ENCODE measurements at regions not wholly inside any gene's neighbourhood (a gene's known extent, or its start where the extent isn't known, plus 50 kb on each side); places are given as distances from the start of the nearest gene placed in this dataset.

DNA sequence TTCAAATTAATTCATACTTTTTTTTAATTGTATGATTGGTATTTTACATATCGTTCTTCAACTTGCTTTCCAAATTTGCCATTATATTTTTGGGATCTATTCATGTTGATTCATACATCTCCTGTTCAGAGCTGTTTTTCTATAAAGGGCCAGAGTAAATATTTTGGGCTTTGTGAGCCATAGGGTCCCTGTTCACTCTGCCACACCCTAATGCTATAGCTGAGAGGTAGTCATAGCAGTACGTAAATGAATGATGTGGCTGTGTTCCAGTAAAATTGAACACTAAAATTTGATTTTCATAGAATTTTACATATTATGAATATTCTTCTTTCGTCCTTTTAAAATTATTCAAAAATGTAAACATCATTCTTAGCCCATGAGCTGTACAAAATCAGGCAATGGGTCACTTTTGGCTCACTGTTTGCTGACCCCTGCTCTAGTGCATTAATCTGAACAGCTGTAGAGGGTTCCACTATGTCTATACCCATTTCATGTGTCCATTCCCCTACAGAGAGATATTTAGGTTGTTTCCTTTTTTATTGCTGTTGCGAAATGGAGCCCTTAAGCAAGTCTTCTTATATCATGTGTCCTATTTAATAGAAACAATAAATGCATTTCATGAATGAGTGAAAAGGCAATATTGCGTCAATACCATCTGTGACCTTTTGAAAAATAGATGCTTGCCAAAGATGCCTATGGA lies 136.4 kb upstream of the SALL4 start:
- H3K27me3 ChIP-seq (replicated peaks; ENCODE audit: insufficient read depth) = no peaks in the 10 kb centered on the region
- H3K9me3 ChIP-seq = no peaks in the 10 kb centered on the region
- H3K4me3 ChIP-seq = no peak overlapping the region
- no peak for DNase-seq (ENCODE audit: low spot score)
- WGBS = 80% methylated on average over 5 of the region's 5 CpGs
- TF ChIP-seq POLR2AphosphoS5 (IDR thresholded peaks at IDR 0.05) (no peak), POLR2A (IDR thresholded peaks at IDR 0.05) (no peak)
- TF ChIP-seq, protein P1, sequence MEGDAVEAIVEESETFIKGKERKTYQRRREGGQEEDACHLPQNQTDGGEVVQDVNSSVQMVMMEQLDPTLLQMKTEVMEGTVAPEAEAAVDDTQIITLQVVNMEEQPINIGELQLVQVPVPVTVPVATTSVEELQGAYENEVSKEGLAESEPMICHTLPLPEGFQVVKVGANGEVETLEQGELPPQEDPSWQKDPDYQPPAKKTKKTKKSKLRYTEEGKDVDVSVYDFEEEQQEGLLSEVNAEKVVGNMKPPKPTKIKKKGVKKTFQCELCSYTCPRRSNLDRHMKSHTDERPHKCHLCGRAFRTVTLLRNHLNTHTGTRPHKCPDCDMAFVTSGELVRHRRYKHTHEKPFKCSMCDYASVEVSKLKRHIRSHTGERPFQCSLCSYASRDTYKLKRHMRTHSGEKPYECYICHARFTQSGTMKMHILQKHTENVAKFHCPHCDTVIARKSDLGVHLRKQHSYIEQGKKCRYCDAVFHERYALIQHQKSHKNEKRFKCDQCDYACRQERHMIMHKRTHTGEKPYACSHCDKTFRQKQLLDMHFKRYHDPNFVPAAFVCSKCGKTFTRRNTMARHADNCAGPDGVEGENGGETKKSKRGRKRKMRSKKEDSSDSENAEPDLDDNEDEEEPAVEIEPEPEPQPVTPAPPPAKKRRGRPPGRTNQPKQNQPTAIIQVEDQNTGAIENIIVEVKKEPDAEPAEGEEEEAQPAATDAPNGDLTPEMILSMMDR (IDR thresholded peaks at IDR 0.05) = no peak
- no peaks in the 10 kb centered on the region for H3K36me3 ChIP-seq
- no peak overlapping the region for H3K27ac ChIP-seq
- intact Hi-C loops (cut with DNase I) = no loop called here
- H3K4me1 ChIP-seq (replicated peaks) = peaks cover 4% of the 10 kb centered on the region

- Histone ChIP-seq H3K4me3 (no peak overlapping the region), H3K4me1 (replicated peaks) (peaks cover 5% of the 10 kb centered on the region), H3K36me3 (no peaks in the 10 kb centered on the region), H3K27me3 (replicated peaks; ENCODE audit: insufficient read depth) (no peaks in the 10 kb centered on the region), H3K9me3 (no peaks in the 10 kb centered on the region), H3K27ac (no peak overlapping the region)
- no peak for DNase-seq (ENCODE audit: low spot score)
- intact Hi-C loops (cut with DNase I) = no loop called here
- no peak for TF ChIP-seq POLR2A (IDR thresholded peaks at IDR 0.05)
- TF ChIP-seq, protein P1 (IDR thresholded peaks at IDR 0.05) = no peak
- no peak for TF ChIP-seq POLR2AphosphoS5 (IDR thresholded peaks at IDR 0.05)
- WGBS = 88% methylated on average over 8 of the region's 8 CpGs
These were observed 135.5 kb upstream of the SALL4 start for GRCh38 chr20:51937779-51938178.

GRCh38 chr20:51936377-51936776 lies 134.1 kb upstream of the SALL4 start:
- Histone ChIP-seq H3K9me3 (no peaks in the 10 kb centered on the region), H3K4me3 (no peak overlapping the region), H3K36me3 (no peaks in the 10 kb centered on the region), H3K27ac (no peak overlapping the region), H3K27me3 (replicated peaks; ENCODE audit: insufficient read depth) (no peaks in the 10 kb centered on the region), H3K4me1 (replicated peaks) (peaks cover 5% of the 10 kb centered on the region)
- intact Hi-C loops (cut with DNase I) = no loop called here
- WGBS = 93% methylated on average over 2 of the region's 2 CpGs
- TF ChIP-seq, protein P1 (IDR thresholded peaks at IDR 0.05) = no peak
- TF ChIP-seq POLR2AphosphoS5 (IDR thresholded peaks at IDR 0.05) (no peak), POLR2A (IDR thresholded peaks at IDR 0.05) (no peak)
- DNase-seq (ENCODE audit: low spot score) = no peak

DNA sequence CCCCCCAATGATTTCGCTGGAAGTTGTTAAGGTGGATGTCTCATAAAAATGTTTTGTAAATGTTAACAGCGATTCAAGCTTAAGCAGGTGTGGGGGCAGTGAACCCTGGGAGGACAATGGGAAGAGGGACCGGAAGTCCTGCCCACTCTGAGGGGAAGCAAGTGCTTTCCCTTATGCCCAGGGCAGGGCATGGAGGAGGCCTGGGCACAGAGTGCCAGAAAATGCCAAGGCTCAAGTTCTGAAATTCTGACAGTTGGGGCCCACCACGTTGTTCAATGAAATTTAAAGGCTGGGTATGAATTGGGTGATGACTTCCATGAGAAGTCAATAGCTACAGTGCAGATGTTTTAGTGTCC lies 132.7 kb upstream of the SALL4 start:
- Histone ChIP-seq H3K27me3 (replicated peaks; ENCODE audit: insufficient read depth) (no peaks in the 10 kb centered on the region), H3K27ac (no peak overlapping the region), H3K9me3 (no peaks in the 10 kb centered on the region), H3K4me3 (no peak overlapping the region), H3K36me3 (no peaks in the 10 kb centered on the region), H3K4me1 (replicated peaks) (peaks cover 5% of the 10 kb centered on the region)
- TF ChIP-seq POLR2AphosphoS5 (IDR thresholded peaks at IDR 0.05) = no peak
- TF ChIP-seq, protein P1 (IDR thresholded peaks at IDR 0.05) = no peak
- TF ChIP-seq POLR2A (IDR thresholded peaks at IDR 0.05) = no peak
- 67% methylated on average over 4 of the region's 4 CpGs for WGBS
- no peak for DNase-seq (ENCODE audit: low spot score)
- intact Hi-C loops (cut with DNase I) = no loop called here

- no peak for DNase-seq (ENCODE audit: low spot score)
- 18% methylated on average over 11 of the region's 11 CpGs for WGBS
- H3K4me3 ChIP-seq = no peak overlapping the region
- peaks cover 5% of the 10 kb centered on the region for H3K4me1 ChIP-seq (replicated peaks)
- intact Hi-C loops (cut with DNase I) = no loop called here
- H3K9me3 ChIP-seq = no peaks in the 10 kb centered on the region
- TF ChIP-seq POLR2A (IDR thresholded peaks at IDR 0.05) (no peak), POLR2AphosphoS5 (IDR thresholded peaks at IDR 0.05) (no peak)
- TF ChIP-seq, protein P1 (IDR thresholded peaks at IDR 0.05) = no peak
- H3K27ac ChIP-seq = no peak overlapping the region
- no peaks in the 10 kb centered on the region for H3K36me3 ChIP-seq
- H3K27me3 ChIP-seq (replicated peaks; ENCODE audit: insufficient read depth) = no peaks in the 10 kb centered on the region
These were observed 132.1 kb upstream of the SALL4 start for GRCh38 chr20:51934301-51935002.
